HCT116 (cell line): ENCODE measurements at regions not wholly inside any gene's neighbourhood (a gene's known extent, or its start where the extent isn't known, plus 50 kb on each side); places are given as distances from the start of the nearest gene placed in this dataset.

Experiments used
- ATAC-seq: fragments of 200-7000 bp; cut with Tn5 transposase; 2 replicates; pipeline ENCODE4 v1.9.1; 2020; ENCODE audit warnings: mild to moderate bottlenecking, moderate library complexity
- BruUV-seq: library from RNA; stranded (reverse); fragments of 400-500 nt; replicated peaks from 2 replicates; lab custom pipeline; 2021; lab: Mats Ljungman, UMichigan
- CTCF ChIA-PET: fragments of 300-600 bp; sonication (Branson Sonifier 250); formaldehyde crosslinking; loops from one replicate; lab custom pipeline; 2021; ENCODE audit warnings: antibody characterized with exemption; lab: Charles Lee
- POLR2A ChIA-PET: fragments of 300-600, 350-600 bp; sonication (Branson Sonifier 250); formaldehyde crosslinking; loops from one replicate; lab custom pipeline; 2021; ENCODE audit warnings: antibody characterized with exemption; lab: Charles Lee
- RAD21 ChIA-PET, 2 experiments: fragments of 300-600 bp; sonication (Branson Sonifier 250); formaldehyde crosslinking; loops; one replicate each; lab custom pipeline; 2023; ENCODE audit warnings: low total read pairs in 2 of 2; ENCODE audit not compliant: uncharacterized antibody in 2 of 2, unreplicated experiment in 2 of 2, low non-redundant PET in 1 of 2; lab: Charles Lee
- DNase-seq: peaks from one replicate; pipeline ENCODE4 v3.0.0-alpha.2; 2010; ENCODE audit warnings: low read depth, low spot score
- H2AFZ ChIP-seq: fragments of 200-600 bp; shearing (Covaris generic), sonication (generic); 2 replicates; pipeline ENCODE4 v1.6.1; 2017; ENCODE audit warnings: low read depth, mixed run types, mixed read lengths, antibody characterized with exemption, low read length; ENCODE audit not compliant: poor library complexity, severe bottlenecking
- H3K27ac ChIP-seq: 2 replicates; pipeline ENCODE4 v1.5.1; 2012; ENCODE audit warnings: low read depth, low read length
- H3K27me3 ChIP-seq: fragments of 200-600 bp; sonication (generic); 2 replicates; pipeline ENCODE4 v1.6.1; 2016; ENCODE audit warnings: mixed run types, low read length, mixed read lengths; ENCODE audit not compliant: insufficient read depth
- H3K36me3 ChIP-seq, 2 experiments: fragments of 200-500 bp in 1 of 2; fragments of 200-600 bp in 1 of 2; sonication (Bioruptor generic) in 1 of 2; sonication (generic) in 1 of 2; 2 replicates each; pipeline versions ENCODE4 v1.5.1 to v1.6.1; 2014 to 2016; ENCODE audit warnings: low read length in 2 of 2, inconsistent platforms in 1 of 2, mixed read lengths in 1 of 2, mixed run types in 1 of 2; ENCODE audit not compliant: insufficient read depth in 2 of 2, control insufficient read depth in 1 of 2
- H3K4me1 ChIP-seq, 2 experiments: fragments of 200-600 bp in 1 of 2; sonication (generic) in 1 of 2; 2 replicates each; pipeline versions ENCODE4 v1.5.1 to v1.6.1; 2012 to 2017; ENCODE audit warnings: low read length in 2 of 2, inconsistent platforms in 1 of 2, mild to moderate bottlenecking in 1 of 2, mixed read lengths in 1 of 2, mixed run types in 1 of 2, moderate library complexity in 1 of 2; ENCODE audit not compliant: insufficient read depth in 2 of 2, control insufficient read depth in 1 of 2
- H3K4me2 ChIP-seq: fragments of 200-600 bp; sonication (generic); 2 replicates; pipeline ENCODE4 v1.6.1; 2017; ENCODE audit warnings: mixed run types, low read length, mixed read lengths
- H3K4me3 ChIP-seq, 2 experiments: fragments of 200-600 bp in 1 of 2; sonication (generic) in 1 of 2; replicated peaks in 1 of 2; 2 replicates each; pipeline ENCODE4 v1.5.1; 2011 to 2016; ENCODE audit warnings: low read length in 2 of 2, control low read depth in 1 of 2, low read depth in 1 of 2, mild to moderate bottlenecking in 1 of 2, mixed read lengths in 1 of 2, mixed run types in 1 of 2
- H3K79me2 ChIP-seq: fragments of 200-600 bp; sonication (generic); 2 replicates; pipeline ENCODE4 v1.6.1; 2017; ENCODE audit warnings: mild to moderate bottlenecking, mixed run types, low read length, moderate library complexity, mixed read lengths; ENCODE audit not compliant: insufficient read depth
- H3K9ac ChIP-seq: fragments of 200-600 bp; sonication (generic); 2 replicates; pipeline ENCODE4 v1.6.1; 2016; ENCODE audit warnings: low read length, mixed read lengths
- H3K9me2 ChIP-seq: fragments of 200-600 bp; sonication (generic), shearing (Covaris generic); 2 replicates; pipeline ENCODE4 v1.6.1; 2017; ENCODE audit warnings: mixed run types, mild to moderate bottlenecking, moderate library complexity; ENCODE audit not compliant: insufficient read depth
- H3K9me3 ChIP-seq, 2 experiments: fragments of 200-500 bp in 1 of 2; fragments of 200-600 bp in 1 of 2; sonication (Bioruptor generic) in 1 of 2; sonication (generic) in 1 of 2; 2 replicates each; pipeline ENCODE4 v1.6.1; 2014 to 2017; ENCODE audit warnings: low read length in 2 of 2, mixed read lengths in 2 of 2, inconsistent platforms in 1 of 2, low read depth in 1 of 2, mild to moderate bottlenecking in 1 of 2, mixed run types in 1 of 2, moderate library complexity in 1 of 2; ENCODE audit not compliant: control insufficient read depth in 1 of 2, insufficient read depth in 1 of 2
- H4K20me1 ChIP-seq: fragments of 200-600 bp; sonication (generic), shearing (Covaris generic); 2 replicates; pipeline ENCODE4 v1.6.1; 2017; ENCODE audit warnings: mixed run types, mild to moderate bottlenecking, moderate library complexity; ENCODE audit not compliant: insufficient read depth
- CEBPB ChIP-seq: IDR thresholded peaks from 2 replicates; pipeline ENCODE4 v1.6.1; 2012; ENCODE audit warnings: low read depth
- EGR1 ChIP-seq: IDR thresholded peaks from 2 replicates; pipeline ENCODE4 v1.6.1; 2012; ENCODE audit warnings: low read depth
- ELF1 ChIP-seq: IDR thresholded peaks from 2 replicates; pipeline ENCODE4 v1.6.1; 2012; ENCODE audit warnings: low read depth, borderline replicate concordance
- EZH2phosphoT487 ChIP-seq: fragments of 200-600 bp; IDR thresholded peaks from 2 replicates; pipeline ENCODE4 v1.6.1; 2018; ENCODE audit warnings: antibody characterized with exemption, borderline replicate concordance
- POLR2A ChIP-seq: IDR thresholded peaks from 2 replicates; pipeline ENCODE4 v1.7.0; 2011; ENCODE audit warnings: borderline replicate concordance; ENCODE audit not compliant: insufficient read depth, insufficient read length; ENCODE audit errors: extremely low read depth
- POLR2AphosphoS5 ChIP-seq: IDR thresholded peaks from 2 replicates; pipeline ENCODE4 v1.6.1; 2011; ENCODE audit warnings: mild to moderate bottlenecking, low read depth, low read length, moderate library complexity
- SP1 ChIP-seq: IDR thresholded peaks from 2 replicates; pipeline ENCODE4 v1.6.1; 2012; ENCODE audit warnings: low read depth
- SRF ChIP-seq: IDR thresholded peaks from 2 replicates; pipeline ENCODE4 v1.6.1; 2012; ENCODE audit warnings: low read depth
- TCF7L2 ChIP-seq: IDR thresholded peaks from 2 replicates; pipeline ENCODE4 v1.7.0; 2011; ENCODE audit warnings: borderline replicate concordance, inconsistent platforms; ENCODE audit not compliant: insufficient read depth, insufficient read length; ENCODE audit errors: extremely low read depth
- YY1 ChIP-seq: IDR thresholded peaks from 2 replicates; pipeline ENCODE4 v1.6.1; 2011; ENCODE audit warnings: low read length, low read depth, moderate library complexity, mild to moderate bottlenecking; ENCODE audit not compliant: insufficient replicate concordance; ENCODE audit errors: extremely low read depth
- ZFX ChIP-seq: fragments of 450-650 bp; IDR thresholded peaks from 2 replicates; pipeline ENCODE4 v1.6.1; 2017
- ZNF274 ChIP-seq: fragments of 200-500 bp; sonication (Bioruptor generic); IDR thresholded peaks from 2 replicates; pipeline ENCODE4 v1.6.1; 2014; ENCODE audit warnings: mild to moderate bottlenecking, low read depth, low read length, inconsistent platforms
- intact Hi-C: fragments of 100-400 bp; cut with micrococcal nuclease; formaldehyde crosslinking; loops from 2 replicates; pipeline ENCODE4 v1.10.0; 2022
- TF ChIP-seq, protein P1 (sequence below): IDR thresholded peaks from 2 replicates; pipeline ENCODE4 v1.6.1; 2012
- TF ChIP-seq, protein P2 (sequence below): IDR thresholded peaks from 2 replicates; pipeline ENCODE4 v1.6.1; 2012
- TF ChIP-seq, protein P3 (sequence below): IDR thresholded peaks from 2 replicates; pipeline ENCODE4 v1.6.1; 2011; ENCODE audit warnings: mild to moderate bottlenecking, low read length, moderate library complexity; ENCODE audit not compliant: insufficient replicate concordance; ENCODE audit errors: extremely low read depth
- TF ChIP-seq, protein P4 (sequence below), 3 experiments: fragments of 200-600 bp in 1 of 3; sonication (generic) in 1 of 3; IDR thresholded peaks in 2 of 3; conservative IDR thresholded peaks in 1 of 3; 2 replicates each; pipeline ENCODE4 v1.5.1; 2012 to 2017; ENCODE audit warnings: low read depth in 2 of 3, low read length in 2 of 3, antibody characterized with exemption in 1 of 3, borderline replicate concordance in 1 of 3, control low read depth in 1 of 3, mild to moderate bottlenecking in 1 of 3, mixed read lengths in 1 of 3, mixed run types in 1 of 3, moderate library complexity in 1 of 3; ENCODE audit not compliant: insufficient read depth in 1 of 3

DNA sequence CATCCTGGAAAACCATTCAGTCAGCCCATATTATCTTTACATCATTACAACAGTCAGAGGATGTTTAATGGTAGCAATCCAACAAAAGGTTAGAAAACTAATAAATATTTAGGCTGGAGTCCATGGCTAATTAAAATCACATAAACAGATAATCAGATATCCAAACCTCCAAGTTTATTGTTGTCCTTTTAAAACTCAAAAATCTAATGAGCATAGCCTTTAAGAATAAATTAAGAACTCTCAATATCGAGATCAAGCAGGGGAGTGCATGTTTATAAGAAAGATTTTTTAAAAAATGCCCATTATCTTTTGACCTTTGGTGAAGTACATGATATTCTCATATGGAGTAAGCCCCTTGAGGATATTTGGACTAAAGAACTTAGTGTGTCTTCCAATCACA, 842.9 kb upstream of the SEMA6A start:
- RAD21 ChIA-PET = no interaction called here
- H3K9me3 ChIP-seq = no peaks in the 10 kb centered on the region
- no peak overlapping the region for H3K4me3 ChIP-seq
- no peaks in the 10 kb centered on the region for H3K9me2 ChIP-seq
- no peaks in the 10 kb centered on the region for H3K36me3 ChIP-seq
- no peak for TF ChIP-seq ZNF274
- TF ChIP-seq POLR2AphosphoS5 = no peak
- no peak for TF ChIP-seq SP1
- no peak for TF ChIP-seq YY1
- TF ChIP-seq, protein P1, sequence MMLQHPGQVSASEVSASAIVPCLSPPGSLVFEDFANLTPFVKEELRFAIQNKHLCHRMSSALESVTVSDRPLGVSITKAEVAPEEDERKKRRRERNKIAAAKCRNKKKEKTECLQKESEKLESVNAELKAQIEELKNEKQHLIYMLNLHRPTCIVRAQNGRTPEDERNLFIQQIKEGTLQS = no peak
- CTCF ChIA-PET = no interaction called here
- no peaks in the 10 kb centered on the region for H3K27me3 ChIP-seq
- no peak overlapping the region for H2AFZ ChIP-seq
- no peaks in the 10 kb centered on the region for H3K4me1 ChIP-seq
- no peak overlapping the region for H3K27ac ChIP-seq
- DNase-seq = no peak
- H3K79me2 ChIP-seq = no peaks in the 10 kb centered on the region
- intact Hi-C loops = no loop called here
- no peak overlapping the region for H3K9ac ChIP-seq
- POLR2A ChIA-PET = no interaction called here
- no peaks in the 10 kb centered on the region for H4K20me1 ChIP-seq
- ATAC-seq = no peak
- no peak overlapping the region for H3K4me2 ChIP-seq
- BruUV-seq = no TSS peak

DNA sequence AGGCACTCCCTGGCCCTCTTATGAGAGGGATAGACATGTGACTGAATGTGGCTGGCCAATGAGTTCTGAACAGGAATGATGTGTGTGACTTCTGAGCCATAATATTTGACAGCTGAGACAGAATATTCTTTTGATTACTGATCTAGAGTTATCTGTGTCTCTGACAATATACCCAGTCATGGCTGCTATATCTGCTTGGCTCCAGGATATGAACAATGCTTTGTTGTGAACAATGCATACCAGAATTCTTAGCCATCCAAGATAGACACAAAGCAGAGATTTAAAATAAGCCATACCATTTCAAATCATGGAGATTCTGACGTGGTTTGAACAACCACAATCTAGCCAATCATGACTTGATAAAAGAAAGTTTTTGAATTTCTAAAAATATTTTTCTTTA, 840.3 kb upstream of the SEMA6A start:
- intact Hi-C loops = no loop called here
- no peak for ATAC-seq
- Histone ChIP-seq H3K4me2 (no peak overlapping the region), H3K79me2 (no peaks in the 10 kb centered on the region), H2AFZ (no peak overlapping the region), H3K36me3 (no peaks in the 10 kb centered on the region), H3K4me3 (no peak overlapping the region), H3K27me3 (no peaks in the 10 kb centered on the region), H3K9me3 (no peaks in the 10 kb centered on the region), H3K27ac (no peak overlapping the region), H3K4me1 (no peaks in the 10 kb centered on the region), H4K20me1 (no peaks in the 10 kb centered on the region), H3K9me2 (no peaks in the 10 kb centered on the region), H3K9ac (no peak overlapping the region)
- CTCF ChIA-PET = no interaction called here
- TF ChIP-seq SP1 (no peak), ZFX (no peak), TCF7L2 (no peak), YY1 (no peak), SRF (no peak), EZH2phosphoT487 (no peak), ELF1 (no peak), CEBPB (no peak), ZNF274 (no peak), POLR2A (no peak), EGR1 (no peak)
- TF ChIP-seq, protein P2, sequence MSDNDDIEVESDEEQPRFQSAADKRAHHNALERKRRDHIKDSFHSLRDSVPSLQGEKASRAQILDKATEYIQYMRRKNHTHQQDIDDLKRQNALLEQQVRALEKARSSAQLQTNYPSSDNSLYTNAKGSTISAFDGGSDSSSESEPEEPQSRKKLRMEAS = no peak
- TF ChIP-seq, protein P3, sequence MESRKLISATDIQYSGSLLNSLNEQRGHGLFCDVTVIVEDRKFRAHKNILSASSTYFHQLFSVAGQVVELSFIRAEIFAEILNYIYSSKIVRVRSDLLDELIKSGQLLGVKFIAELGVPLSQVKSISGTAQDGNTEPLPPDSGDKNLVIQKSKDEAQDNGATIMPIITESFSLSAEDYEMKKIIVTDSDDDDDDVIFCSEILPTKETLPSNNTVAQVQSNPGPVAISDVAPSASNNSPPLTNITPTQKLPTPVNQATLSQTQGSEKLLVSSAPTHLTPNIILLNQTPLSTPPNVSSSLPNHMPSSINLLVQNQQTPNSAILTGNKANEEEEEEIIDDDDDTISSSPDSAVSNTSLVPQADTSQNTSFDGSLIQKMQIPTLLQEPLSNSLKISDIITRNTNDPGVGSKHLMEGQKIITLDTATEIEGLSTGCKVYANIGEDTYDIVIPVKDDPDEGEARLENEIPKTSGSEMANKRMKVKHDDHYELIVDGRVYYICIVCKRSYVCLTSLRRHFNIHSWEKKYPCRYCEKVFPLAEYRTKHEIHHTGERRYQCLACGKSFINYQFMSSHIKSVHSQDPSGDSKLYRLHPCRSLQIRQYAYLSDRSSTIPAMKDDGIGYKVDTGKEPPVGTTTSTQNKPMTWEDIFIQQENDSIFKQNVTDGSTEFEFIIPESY = no peak
- TF ChIP-seq, protein P4, sequence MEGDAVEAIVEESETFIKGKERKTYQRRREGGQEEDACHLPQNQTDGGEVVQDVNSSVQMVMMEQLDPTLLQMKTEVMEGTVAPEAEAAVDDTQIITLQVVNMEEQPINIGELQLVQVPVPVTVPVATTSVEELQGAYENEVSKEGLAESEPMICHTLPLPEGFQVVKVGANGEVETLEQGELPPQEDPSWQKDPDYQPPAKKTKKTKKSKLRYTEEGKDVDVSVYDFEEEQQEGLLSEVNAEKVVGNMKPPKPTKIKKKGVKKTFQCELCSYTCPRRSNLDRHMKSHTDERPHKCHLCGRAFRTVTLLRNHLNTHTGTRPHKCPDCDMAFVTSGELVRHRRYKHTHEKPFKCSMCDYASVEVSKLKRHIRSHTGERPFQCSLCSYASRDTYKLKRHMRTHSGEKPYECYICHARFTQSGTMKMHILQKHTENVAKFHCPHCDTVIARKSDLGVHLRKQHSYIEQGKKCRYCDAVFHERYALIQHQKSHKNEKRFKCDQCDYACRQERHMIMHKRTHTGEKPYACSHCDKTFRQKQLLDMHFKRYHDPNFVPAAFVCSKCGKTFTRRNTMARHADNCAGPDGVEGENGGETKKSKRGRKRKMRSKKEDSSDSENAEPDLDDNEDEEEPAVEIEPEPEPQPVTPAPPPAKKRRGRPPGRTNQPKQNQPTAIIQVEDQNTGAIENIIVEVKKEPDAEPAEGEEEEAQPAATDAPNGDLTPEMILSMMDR (IDR thresholded peaks at IDR 0.05 in 2 of 3, conservative IDR thresholded peaks at IDR 0.05 in 1 of 3; ENCODE audit: borderline replicate concordance in 1 of 3, insufficient read depth in 1 of 3, low read depth in 2 of 3, low read length in 2 of 3) = no peak
- RAD21 ChIA-PET = no interaction called here
- POLR2A ChIA-PET = no interaction called here
- no TSS peak for BruUV-seq
- no peak for DNase-seq
